Neural cell (in vitro differentiated cells): ENCODE measurements at regions not wholly inside any gene's neighbourhood (a gene's known extent, or its start where the extent isn't known, plus 50 kb on each side); places are given as distances from the start of the nearest gene placed in this dataset.

Experiments used
- CTCF ChIP-seq: fragments of 450-650 bp; IDR thresholded peaks from 2 replicates; pipeline ENCODE4 v1.5.1; 2014; ENCODE audit warnings: antibody characterized with exemption, mild to moderate bottlenecking, moderate library complexity; ENCODE audit not compliant: poor library complexity, severe bottlenecking
- EP300 ChIP-seq: fragments of 450-650 bp; conservative IDR thresholded peaks from 2 replicates; pipeline ENCODE4 v1.6.1; 2014; ENCODE audit warnings: antibody characterized with exemption, mild to moderate bottlenecking, moderate library complexity; ENCODE audit not compliant: poor library complexity, severe bottlenecking
- EZH2 ChIP-seq: fragments of 200-600, 300-800 bp; shearing (Covaris generic), sonication (generic); IDR thresholded peaks from 2 replicates; pipeline ENCODE4 v1.6.1; 2014; ENCODE audit warnings: antibody characterized with exemption, low read length, borderline replicate concordance, mild to moderate bottlenecking; ENCODE audit not compliant: insufficient read depth, poor library complexity, severe bottlenecking
- MXI1 ChIP-seq: fragments of 450-650 bp; conservative IDR thresholded peaks from 2 replicates; pipeline ENCODE4 v1.6.1; 2014; ENCODE audit warnings: antibody characterized with exemption, mild to moderate bottlenecking; ENCODE audit not compliant: poor library complexity, severe bottlenecking
- POLR2AphosphoS5 ChIP-seq: IDR thresholded peaks from 2 replicates; pipeline ENCODE4 v1.6.1; 2012
- RAD21 ChIP-seq: fragments of 450-650 bp; conservative IDR thresholded peaks from 2 replicates; pipeline ENCODE4 v1.6.1; 2014; ENCODE audit warnings: antibody characterized with exemption, mild to moderate bottlenecking, moderate library complexity
- REST ChIP-seq: IDR thresholded peaks from 2 replicates; pipeline ENCODE4 v1.6.1; 2012; ENCODE audit warnings: borderline replicate concordance
- TAF1 ChIP-seq: IDR thresholded peaks from 2 replicates; pipeline ENCODE4 v1.6.1; 2012; ENCODE audit warnings: low read depth

GRCh38 chr12:82209533-82209932, 148.7 kb downstream of the CCDC59 start:
- TF ChIP-seq CTCF, result no peak
- TF ChIP-seq POLR2AphosphoS5, result no peak
- no peak for TF ChIP-seq EP300
- TF ChIP-seq EZH2, result no peak
- TF ChIP-seq MXI1, result no peak
- no peak for TF ChIP-seq RAD21
- no peak for TF ChIP-seq TAF1
- TF ChIP-seq REST, result no peak
